CD1c-positive myeloid dendritic cell (primary cell): ENCODE measurements at regions not wholly inside any gene's neighbourhood (a gene's known extent, or its start where the extent isn't known, plus 50 kb on each side); places are given as distances from the start of the nearest gene placed in this dataset.

ENCODE experiments used
- DNase-seq: peaks from one replicate; pipeline ENCODE4 v3.0.0-alpha.2; 2016; ENCODE audit errors: extremely low spot score

DNA sequence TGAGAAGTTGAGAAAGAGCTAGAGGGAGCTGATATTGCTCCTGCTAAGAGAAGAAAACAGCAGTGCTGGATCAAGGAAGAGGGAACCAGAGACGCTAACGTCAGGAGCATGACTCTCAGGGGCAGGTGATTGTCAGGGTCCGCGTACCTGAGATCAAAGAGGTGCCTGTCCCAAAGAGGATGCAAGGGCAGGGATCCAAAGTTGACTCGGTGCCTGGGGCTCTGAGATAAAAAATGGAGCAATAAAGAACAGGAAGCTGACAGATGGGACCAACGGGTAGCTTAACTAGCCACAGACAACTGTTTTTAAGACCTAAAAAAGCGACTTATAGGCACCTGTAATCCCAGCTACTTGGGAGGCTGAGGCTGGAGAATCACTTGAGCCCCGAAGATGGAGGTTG is 517.8 kb downstream of the IRX1 start:
- DNase-seq = no peak

DNA sequence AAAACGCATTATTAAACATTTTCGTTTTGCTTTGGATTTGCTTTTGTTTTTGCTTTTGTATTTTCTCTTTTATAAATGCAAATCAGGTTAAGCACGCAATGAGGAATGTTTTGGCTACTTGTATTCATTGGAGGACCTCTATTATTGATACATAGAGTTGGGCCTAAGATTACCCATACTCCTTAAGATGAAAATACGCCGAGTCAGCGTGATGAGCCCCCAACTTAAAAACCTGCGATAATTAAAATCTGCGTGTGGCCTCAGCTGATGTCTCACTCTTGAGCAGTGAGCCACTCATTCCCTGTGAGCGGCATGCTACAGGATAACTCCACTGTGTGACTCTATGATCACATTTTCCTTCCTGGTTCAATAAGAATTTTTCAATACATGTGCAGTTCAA is 518.3 kb downstream of the IRX1 start:
- DNase-seq = no peak

DNA sequence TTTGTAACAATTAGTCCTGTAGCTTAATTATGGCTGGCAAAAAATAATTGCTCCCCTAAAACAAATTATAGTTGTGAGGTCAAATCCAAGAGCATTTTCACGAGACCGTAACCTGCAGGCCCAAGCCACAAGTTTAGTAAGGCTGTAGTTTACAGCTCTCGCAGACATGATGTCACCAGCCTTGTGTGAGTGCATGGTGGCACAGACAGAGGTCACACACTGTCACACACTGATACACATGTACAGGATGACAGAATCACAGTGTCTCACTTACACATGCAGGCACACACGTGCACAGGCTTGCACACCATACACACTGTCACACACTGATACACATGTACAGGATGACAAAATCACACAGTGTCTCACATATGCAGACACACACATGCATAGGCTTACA is 518.8 kb downstream of the IRX1 start:
- no peak for DNase-seq

DNA sequence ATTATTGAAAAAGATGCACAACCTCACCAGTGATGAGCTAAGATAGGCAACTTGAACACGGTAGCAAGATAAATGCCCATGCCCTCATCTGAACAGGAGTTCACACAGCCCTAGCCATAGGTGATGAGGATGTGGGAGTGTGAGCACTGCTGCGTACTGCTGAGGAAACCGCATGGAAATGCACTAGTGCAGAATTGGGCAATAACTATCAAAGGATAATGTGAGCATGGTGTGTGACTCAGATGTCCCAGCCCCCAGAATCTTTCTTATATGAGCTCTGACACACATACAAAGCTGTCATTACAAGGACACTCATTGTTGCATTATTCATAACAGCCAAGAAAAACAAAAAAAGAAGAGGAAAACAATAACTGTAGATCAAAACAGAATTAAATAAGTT is 521.2 kb downstream of the IRX1 start:
- no peak for DNase-seq

DNA sequence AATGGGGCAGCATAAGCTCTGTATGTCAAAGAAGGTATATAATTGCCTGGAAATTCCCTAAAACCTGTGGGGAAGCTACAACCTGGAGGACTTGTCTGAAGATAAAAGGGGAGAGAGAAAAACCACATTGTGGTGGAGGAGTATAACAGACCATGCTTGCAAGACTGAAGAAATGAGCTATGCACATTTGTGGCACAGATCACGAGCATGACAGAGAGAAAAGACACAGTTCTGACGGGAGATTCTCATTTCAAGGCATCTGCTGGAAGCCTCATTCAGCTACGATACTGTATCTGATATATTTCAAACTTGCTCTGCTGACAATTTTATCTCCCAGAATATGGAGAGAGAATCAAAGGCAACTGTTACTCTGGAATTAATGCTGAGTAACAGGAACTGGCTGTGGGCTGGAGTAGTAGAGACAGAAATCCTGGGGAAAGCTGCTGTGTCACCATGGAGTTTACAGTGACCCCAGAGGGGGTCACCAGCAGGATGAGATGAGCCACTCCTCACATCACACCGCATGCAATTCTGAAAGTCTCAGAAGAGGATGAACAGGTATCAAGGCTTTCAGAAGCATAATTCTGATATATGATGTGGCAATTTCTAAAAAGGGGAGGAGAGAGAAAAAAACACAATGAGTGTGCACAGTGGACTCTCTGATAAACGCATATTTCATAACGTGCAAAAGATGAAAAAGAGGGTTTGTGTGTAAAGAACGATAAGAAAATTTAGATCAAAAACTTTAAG is 528.8 kb downstream of the IRX1 start:
- no peak for DNase-seq

DNA sequence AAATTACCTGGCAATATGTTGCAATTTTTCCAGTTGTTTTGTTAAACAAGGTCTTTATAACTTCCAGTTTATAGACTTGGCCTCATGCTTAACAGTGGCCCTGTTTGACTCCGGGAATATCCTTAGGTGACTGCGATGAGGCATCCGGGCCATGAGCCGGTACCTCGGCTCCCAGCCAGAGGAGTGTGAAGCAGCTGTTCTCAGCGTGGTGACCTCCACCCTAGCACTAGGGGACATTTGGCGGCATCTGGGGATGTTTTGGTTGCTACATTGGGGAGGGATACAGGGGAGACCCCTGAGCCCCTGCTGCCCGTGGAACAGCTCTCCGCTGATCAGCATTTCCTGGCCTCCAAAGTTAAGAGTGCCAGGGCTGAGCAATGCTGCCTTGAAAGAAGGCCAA is 533.4 kb downstream of the IRX1 start:
- no peak for DNase-seq

DNA sequence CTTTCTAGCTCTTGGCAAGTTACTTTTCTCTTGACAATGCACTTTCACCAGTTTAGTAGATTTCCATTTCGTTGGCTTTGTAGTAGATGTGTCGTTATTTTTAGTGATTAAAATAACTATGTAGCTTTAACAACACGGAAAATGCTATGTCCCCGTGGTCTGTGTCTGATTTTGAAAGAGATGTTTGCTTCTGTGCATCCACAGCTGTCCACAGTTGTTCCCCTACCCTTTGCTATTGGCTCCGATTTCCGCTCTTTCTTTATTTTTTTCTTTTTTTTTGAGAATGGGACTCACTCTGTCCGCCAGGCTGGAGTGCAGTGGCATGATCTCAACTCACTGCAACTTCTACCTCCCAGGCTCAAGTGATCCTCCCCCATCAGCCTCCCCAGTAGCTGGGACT is 533.9 kb downstream of the IRX1 start:
- no peak for DNase-seq

DNA sequence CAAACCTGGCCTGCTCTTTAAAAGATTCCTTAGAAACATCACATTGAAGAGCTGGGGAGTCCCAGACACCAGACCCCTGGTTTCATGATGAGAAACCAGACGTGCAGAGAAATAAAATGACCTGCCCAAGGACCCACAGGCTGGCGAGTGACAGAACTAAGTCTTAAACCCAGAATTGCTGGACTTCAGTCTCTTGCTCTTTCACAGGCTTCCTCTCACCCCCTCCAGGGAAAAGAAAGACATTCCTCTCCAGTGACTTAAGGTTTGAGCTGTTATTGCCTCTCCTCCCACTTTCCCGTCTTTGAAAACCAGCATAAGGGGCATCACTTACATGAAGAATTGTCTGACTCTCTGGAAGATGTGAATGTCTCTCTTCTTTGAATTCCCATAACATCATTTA is 535.2 kb downstream of the IRX1 start:
- no peak for DNase-seq

DNA sequence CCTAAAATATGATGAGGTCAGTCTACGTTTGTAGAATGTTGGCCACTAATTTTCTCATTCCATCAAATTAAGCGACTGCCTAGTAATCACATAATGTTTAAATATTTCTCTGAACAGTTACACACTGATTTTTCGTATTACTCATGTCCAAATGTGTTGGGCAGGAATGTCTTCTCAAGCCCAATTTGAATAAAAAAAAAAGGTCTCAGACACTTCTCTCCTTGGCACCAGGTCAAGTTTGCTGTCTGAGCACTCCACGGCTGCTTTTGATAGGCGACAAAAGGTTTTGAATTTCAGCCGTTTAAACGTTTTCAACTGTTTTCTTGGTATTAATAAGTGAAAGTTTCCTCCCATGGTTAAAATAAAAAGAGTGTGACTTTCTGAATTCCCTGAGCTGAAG is 542.1 kb downstream of the IRX1 start:
- DNase-seq = no peak

DNA sequence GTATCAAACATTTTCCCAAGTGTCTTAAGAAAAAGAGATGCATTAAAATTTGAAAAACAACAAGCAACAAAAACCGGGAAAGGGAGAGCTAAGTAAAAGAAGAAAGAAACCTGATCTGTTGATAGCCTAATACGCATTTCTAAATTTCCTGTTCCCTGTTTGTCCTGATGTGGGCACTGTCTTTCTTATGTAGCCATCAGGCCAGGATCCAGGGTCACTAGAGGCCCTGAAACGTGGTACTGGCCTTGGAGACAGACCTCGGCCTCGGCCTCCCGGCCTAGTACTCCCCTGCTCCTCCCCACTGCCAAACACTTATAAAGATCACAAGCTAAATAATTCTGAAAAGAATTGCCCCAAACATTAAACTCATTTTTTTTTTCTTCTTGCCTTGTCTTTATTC is 547.2 kb downstream of the IRX1 start:
- no peak for DNase-seq

DNA sequence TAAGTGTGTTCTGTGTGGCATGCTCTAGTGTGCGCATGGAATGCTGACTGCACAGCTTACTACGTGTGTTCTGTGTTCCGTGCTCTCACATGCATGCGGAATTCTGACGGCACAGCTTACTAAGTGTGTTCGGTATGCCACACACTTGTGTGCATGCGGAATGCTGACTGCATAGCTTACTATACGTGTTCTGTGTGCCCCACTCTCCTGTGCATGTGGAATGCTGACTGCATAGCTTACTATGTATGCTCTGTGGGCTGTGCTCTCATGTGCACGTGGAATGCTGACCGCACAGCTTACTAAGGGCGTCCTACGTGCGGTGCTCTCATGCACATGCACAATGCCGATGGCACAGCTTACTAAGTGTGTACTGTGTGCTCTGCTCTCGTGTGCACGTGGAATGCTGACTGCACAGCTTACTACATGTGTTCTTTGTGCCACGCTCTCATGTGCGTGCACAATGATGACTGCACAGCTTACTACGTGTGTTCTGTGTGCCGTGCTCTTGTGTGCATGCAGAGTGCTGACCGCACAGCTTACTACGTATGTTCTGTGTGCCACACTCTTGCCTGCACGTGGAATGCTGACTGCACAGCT is 548.9 kb downstream of the IRX1 start:
- no peak for DNase-seq

DNA sequence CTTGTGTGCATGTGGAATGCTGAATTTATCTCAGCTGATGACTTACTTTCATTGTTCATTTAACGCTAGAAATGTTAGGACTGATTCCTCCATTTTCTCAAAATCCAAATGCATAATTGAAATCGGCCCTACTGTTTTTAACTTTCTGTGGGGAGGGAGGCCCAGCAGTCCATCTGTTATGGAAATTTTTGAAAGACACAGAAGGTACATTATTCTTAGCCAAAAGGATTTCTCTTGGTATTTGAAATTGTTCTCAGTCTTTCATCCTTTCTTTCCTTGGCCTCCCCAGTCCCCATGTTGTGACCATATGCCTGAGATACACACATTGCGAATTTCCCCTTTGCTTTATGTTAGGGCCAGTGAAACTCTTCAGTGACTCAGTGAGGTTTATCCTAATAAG is 549.9 kb downstream of the IRX1 start:
- DNase-seq = no peak

DNA sequence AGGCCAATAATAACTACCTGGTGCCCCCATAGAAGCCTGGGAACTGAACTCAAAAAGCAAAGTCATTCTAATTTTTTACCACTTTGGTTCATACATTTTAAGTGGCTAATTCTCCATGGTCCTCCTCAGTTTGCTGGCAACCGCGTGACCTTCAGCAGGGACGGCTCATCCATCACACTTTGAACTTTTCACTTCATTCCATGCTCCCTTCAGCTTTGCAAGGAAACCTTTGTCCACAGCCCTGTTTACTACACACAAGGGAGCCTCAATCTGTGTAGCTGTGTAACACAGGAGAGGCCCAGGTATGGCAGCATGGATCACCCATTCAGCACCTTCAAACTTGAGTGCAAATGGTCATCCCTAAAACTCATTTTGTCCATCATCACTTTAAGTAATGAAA is 552.4 kb downstream of the IRX1 start:
- no peak for DNase-seq

DNA sequence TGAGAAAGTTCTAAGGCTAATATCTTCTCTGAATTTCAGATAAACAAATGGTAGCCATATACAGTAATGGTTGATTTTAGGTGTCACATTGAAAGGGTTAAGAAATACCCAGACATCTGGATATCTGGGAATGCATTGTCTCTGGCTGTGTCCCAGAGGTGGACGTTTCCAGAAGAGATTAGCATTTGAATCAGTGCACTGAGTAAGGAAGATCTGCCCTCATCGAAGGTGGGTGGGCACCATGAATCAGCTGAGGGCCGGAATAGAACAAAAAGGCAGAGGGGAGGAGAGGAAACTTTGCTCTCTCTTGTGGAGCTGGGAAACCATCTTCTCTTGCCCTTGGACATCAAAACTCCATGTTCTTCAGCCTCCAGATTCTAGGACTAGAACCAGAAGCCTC is 554.4 kb downstream of the IRX1 start:
- no peak for DNase-seq

DNA sequence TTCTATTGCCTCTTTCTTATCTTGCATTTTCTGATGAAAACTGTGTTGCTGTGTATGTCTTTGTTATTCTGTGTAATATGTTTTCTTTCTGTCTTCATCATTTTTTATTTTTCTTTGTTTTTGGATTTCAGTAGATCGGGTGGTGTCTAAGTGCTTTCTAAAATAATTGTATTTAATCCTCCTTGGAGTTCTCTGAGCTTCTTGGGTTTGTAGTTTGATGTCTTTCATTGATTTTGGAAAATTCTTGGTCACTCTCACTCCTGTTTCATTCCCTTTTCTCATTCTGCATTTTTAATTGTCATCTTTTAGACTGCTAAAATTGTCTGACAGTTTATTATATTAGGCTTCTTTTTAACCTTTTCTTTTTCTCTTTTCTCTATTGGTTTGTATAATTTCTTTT is 560.5 kb downstream of the IRX1 start:
- DNase-seq = no peak

DNA sequence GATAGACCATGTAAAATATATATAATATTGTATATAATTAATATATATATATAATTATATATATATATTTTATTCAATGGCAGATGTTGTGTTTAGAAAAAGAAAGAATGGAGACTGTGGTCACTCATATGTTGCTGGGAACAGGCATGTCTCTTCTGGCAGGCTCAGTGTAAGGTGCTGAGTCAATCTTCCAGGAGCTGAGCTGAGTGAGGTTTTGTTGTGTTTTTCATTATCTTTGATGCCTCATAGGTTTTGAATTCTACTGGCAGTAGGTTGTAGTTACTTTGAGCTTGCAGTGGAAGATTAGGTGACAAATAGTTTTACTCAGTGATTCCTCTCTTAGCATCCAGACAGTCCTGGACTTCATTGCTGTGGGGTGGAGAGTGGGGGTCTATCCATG is 561.3 kb downstream of the IRX1 start:
- DNase-seq = no peak

DNA sequence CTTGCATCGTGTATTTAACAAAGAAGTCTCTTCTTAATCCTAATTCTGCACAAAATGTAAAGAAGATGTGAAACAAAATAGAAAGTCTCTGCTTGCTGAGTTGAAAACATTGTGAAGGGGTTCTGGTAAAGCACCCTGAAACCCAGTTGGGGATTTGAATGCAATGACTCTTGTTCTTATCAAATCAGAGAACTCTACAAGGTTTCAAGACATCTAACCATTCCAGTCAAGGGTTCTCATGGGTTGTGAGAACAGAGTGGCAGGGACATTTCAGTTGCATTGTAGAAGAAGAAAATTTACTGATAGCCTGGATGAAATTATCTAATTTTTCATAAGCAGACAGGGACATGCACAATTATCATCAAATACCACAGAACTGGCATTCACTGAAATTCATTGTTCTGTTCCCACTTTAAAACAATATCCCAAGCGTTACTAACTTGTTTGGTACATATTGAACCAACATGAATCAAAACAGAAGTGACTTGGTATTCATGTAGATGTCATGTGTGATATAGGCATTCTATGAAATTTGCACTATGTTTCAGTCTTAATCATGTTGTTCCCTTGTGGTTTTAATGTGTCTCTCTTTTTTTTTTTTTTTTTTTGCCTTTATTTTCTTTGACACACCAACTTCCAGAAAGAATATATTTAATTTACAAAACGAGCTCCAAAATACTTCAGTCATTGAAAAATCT is 563.3 kb downstream of the IRX1 start:
- DNase-seq = no peak

DNA sequence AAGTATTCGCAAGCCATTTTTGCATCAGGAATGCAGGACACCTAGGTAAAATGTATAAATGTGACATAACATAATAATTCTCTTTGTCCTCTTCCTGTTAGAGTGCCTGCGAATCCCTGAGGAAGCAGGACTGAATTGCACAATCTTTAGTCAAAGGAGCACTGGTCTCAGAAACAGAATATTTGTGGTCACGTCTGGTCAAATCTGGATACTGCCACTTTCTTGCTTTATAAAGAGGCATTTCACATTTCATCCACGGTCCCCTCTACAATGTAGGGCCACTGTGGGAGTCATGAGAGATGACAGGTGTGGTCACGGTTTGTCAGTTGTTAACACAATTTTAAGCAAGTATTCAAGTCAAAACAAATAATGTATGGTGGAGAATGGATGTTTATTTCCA is 564.0 kb downstream of the IRX1 start:
- DNase-seq = no peak

DNA sequence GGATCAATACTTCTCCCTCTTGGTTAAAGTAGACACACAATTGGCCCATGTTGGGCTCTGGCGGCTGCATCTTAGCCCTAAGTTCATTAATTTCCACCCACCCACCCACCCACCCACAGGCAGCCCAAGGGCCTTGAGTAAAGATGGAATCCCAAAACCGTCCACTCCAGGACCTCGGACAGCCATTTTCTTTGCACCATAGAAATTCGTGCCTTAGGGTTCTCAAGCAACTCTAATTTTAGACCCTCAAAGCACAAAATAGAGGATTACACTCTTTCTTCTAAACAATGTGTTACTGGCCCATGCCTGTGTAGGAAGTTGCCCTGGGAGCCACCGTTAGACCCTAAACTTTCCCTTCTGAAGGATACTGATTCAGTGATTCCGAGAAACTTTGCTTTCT is 568.5 kb downstream of the IRX1 start:
- DNase-seq = no peak

DNA sequence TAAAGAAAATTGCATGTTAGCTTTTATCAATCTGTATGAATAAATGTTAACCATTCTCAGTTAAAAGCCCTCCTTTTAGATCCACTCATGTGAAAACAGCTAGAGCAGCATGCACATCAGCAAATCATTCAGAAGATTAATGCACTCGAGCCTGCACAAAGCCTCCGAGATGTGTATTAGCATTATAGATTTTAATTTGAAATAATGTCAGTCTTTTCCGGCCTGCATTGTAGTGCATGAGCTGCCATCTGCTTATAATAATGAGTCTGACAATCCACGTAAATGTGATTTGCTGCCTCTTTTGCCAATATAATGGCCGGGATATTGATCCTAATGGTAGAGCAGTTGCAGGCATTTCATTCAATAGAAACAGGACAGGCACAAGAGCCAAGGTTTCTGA is 585.1 kb downstream of the IRX1 start:
- DNase-seq = no peak

DNA sequence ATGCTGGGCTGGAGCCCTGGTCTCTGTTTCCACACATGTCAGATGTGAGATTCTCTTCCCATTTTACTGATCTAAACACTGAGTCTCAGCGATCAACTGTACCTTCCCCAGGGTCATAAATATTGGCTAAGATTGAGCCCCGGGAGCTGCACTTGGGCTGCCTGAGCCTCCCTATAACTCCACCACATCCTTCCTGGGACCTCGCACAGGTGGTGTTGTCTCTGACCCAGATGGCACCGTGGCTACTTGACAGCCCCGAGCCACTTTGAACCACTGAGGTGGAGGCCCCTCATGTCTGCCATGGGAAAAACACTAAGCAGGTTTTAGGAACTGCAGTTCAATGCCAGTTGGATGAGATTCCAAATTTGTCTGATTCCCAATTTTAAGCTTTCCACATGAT is 586.5 kb downstream of the IRX1 start:
- no peak for DNase-seq

DNA sequence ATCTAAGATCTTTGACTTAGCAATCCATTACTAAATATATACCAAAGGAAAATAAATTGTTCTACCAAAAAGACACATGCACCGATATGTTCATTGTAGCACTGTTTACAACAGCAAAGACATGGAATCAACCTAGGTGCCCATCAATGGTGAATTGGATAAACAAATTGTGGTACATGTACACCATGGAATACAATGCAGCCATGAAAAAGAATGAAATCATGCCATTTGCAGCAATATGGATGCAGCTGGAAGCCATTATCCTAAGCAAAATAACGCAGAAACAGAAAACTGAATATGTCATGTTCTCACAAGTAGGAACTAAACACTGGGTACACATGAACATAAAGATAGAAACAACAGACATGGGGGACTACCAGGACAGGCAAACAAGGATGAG is 589.5 kb downstream of the IRX1 start:
- DNase-seq = no peak

DNA sequence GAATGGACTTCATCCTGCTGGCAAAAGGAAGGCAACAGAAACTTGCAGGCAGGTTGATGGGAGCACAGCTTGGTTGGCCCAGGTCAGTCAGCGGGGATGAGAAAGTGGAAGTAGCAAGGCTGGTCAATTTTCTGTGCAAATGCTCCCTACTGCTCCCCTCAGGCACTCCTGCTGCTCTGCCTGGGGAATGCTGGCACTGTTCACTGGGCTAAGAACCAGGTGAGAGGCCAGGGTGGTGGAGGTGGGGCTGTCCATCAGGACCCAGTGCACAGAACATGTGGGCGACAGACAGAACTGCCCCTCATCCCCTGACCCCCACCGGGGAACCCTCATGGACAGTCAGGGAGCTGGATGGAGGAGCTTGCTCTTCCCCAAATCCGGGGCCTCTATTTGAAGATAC is 593.1 kb downstream of the IRX1 start:
- DNase-seq = no peak
